Smooth muscle cell (in vitro differentiated cells): ENCODE measurements at regions not wholly inside any gene's neighbourhood (a gene's known extent, or its start where the extent isn't known, plus 50 kb on each side); places are given as distances from the start of the nearest gene placed in this dataset.

Source experiments
- DNase-seq: peaks from one replicate; lab custom pipeline; 2025; ENCODE audit not compliant: unreplicated experiment; lab: John Stamatoyannopoulos, UW
- H2AFZ ChIP-seq: fragments of 200-600 bp; sonication (generic); 2 replicates; pipeline ENCODE4 v1.6.0; 2016; ENCODE audit warnings: antibody characterized with exemption, low read depth, mild to moderate bottlenecking
- H3F3A ChIP-seq: fragments of 200-600 bp; sonication (generic); 2 replicates; pipeline ENCODE4 v1.6.0; 2017; ENCODE audit warnings: antibody characterized with exemption, low read depth
- H3K27ac ChIP-seq: fragments of 200-600 bp; sonication (generic); 2 replicates; pipeline ENCODE4 v1.5.1; 2016; ENCODE audit warnings: low read depth, mild to moderate bottlenecking
- H3K27me3 ChIP-seq: fragments of 200-600 bp; sonication (generic); 2 replicates; pipeline ENCODE4 v1.6.1; 2016; ENCODE audit warnings: low read depth, mild to moderate bottlenecking
- H3K36me3 ChIP-seq: fragments of 200-600 bp; sonication (generic); 2 replicates; pipeline ENCODE4 v1.5.1; 2016; ENCODE audit warnings: low read depth
- H3K4me1 ChIP-seq: fragments of 200-600 bp; sonication (generic); 2 replicates; pipeline ENCODE4 v1.5.1; 2016; ENCODE audit warnings: low read depth
- H3K4me2 ChIP-seq: fragments of 200-600 bp; sonication (generic); 2 replicates; pipeline ENCODE4 v1.6.0; 2016; ENCODE audit warnings: mild to moderate bottlenecking
- H3K4me3 ChIP-seq: fragments of 200-600 bp; sonication (generic); 2 replicates; pipeline ENCODE4 v1.5.1; 2016; ENCODE audit warnings: mild to moderate bottlenecking
- H3K79me2 ChIP-seq: fragments of 200-600 bp; sonication (generic); 2 replicates; pipeline ENCODE4 v1.6.0; 2016; ENCODE audit warnings: low read depth, mild to moderate bottlenecking
- H3K9ac ChIP-seq: fragments of 200-600 bp; sonication (generic); 2 replicates; pipeline ENCODE4 v1.6.0; 2016; ENCODE audit warnings: low read depth
- H3K9me3 ChIP-seq: fragments of 200-600 bp; sonication (generic); replicated peaks from 2 replicates; pipeline ENCODE4 v1.5.1; 2016; ENCODE audit warnings: low read depth
- H4K20me1 ChIP-seq: fragments of 200-600 bp; sonication (generic); 2 replicates; pipeline ENCODE4 v1.6.0; 2016; ENCODE audit warnings: low read depth
- CTCF ChIP-seq: fragments of 200-600 bp; sonication (generic); IDR thresholded peaks from 2 replicates; pipeline ENCODE4 v1.5.1; 2017; ENCODE audit warnings: borderline replicate concordance, mild to moderate bottlenecking, antibody characterized with exemption; ENCODE audit not compliant: insufficient read depth, poor library complexity, severe bottlenecking
- WGBS: methylation state at CpG from one replicate; pipeline ENCODE4 v1.1.7; 2016; ENCODE audit warnings: low lambda C conversion rate; 5-methylcytosine and 5-hydroxymethylcytosine counted together

- H3K79me2 ChIP-seq: no peaks in the 10 kb centered on the region
- TF ChIP-seq CTCF: no peak
- WGBS: 83% methylated on average over 2 of the region's 2 CpGs
- DNase-seq: no peak
- H3K9ac ChIP-seq: no peak overlapping the region
- no peaks in the 10 kb centered on the region for H3K27me3 ChIP-seq
- no peaks in the 10 kb centered on the region for H3K9me3 ChIP-seq
- no peak overlapping the region for H2AFZ ChIP-seq
- no peaks in the 10 kb centered on the region for H3F3A ChIP-seq
- H3K4me1 ChIP-seq: no peaks in the 10 kb centered on the region
- H3K4me3 ChIP-seq: no peak overlapping the region
- H3K27ac ChIP-seq: no peak overlapping the region
- H4K20me1 ChIP-seq: no peaks in the 10 kb centered on the region
- H3K36me3 ChIP-seq: no peaks in the 10 kb centered on the region
- H3K4me2 ChIP-seq: no peak overlapping the region
These were observed 211.2 kb upstream of the ZP4 start for GRCh38 chr1:238101923-238102322.

- H3K36me3 ChIP-seq: no peaks in the 10 kb centered on the region
- H3K27me3 ChIP-seq: no peaks in the 10 kb centered on the region
- no peaks in the 10 kb centered on the region for H3K4me1 ChIP-seq
- no peak for DNase-seq
- H3K79me2 ChIP-seq: no peaks in the 10 kb centered on the region
- no peaks in the 10 kb centered on the region for H3K9me3 ChIP-seq
- no peak overlapping the region for H3K27ac ChIP-seq
- H2AFZ ChIP-seq: no peak overlapping the region
- TF ChIP-seq CTCF: no peak
- H3K4me2 ChIP-seq: no peak overlapping the region
- no peaks in the 10 kb centered on the region for H3F3A ChIP-seq
- WGBS: 93% methylated on average over 2 of the region's 2 CpGs
- H4K20me1 ChIP-seq: no peaks in the 10 kb centered on the region
- no peak overlapping the region for H3K9ac ChIP-seq
- H3K4me3 ChIP-seq: no peak overlapping the region
These were observed 209.1 kb upstream of the ZP4 start for GRCh38 chr1:238099871-238100270.

- H3K27me3 ChIP-seq: no peaks in the 10 kb centered on the region
- H3K27ac ChIP-seq: no peak overlapping the region
- no peak overlapping the region for H3K4me3 ChIP-seq
- H3K4me1 ChIP-seq: no peaks in the 10 kb centered on the region
- H4K20me1 ChIP-seq: no peaks in the 10 kb centered on the region
- H3K79me2 ChIP-seq: no peaks in the 10 kb centered on the region
- H2AFZ ChIP-seq: no peak overlapping the region
- H3F3A ChIP-seq: no peaks in the 10 kb centered on the region
- no peak overlapping the region for H3K4me2 ChIP-seq
- H3K36me3 ChIP-seq: no peaks in the 10 kb centered on the region
- no peak for DNase-seq
- no peak for TF ChIP-seq CTCF
- H3K9ac ChIP-seq: no peak overlapping the region
- no peaks in the 10 kb centered on the region for H3K9me3 ChIP-seq
These were observed 198.9 kb upstream of the ZP4 start for GRCh38 chr1:238089615-238090014.

- WGBS: 67% methylated on average over 4 of the region's 4 CpGs
- DNase-seq: no peak
- no peak overlapping the region for H3K4me3 ChIP-seq
These were observed 198.0 kb upstream of the ZP4 start for GRCh38 chr1:238088560-238089290.

More at GRCh38 chr1:238088560-238089290, 198.0 kb upstream of the ZP4 start:
- Histone ChIP-seq H3K9ac (no peak overlapping the region), H3K9me3 (no peaks in the 10 kb centered on the region), H3K27me3 (no peaks in the 10 kb centered on the region), H3F3A (no peaks in the 10 kb centered on the region), H3K4me2 (no peak overlapping the region), H3K27ac (no peak overlapping the region), H3K36me3 (no peaks in the 10 kb centered on the region), H4K20me1 (no peaks in the 10 kb centered on the region), H3K4me1 (no peaks in the 10 kb centered on the region), H3K79me2 (no peaks in the 10 kb centered on the region), H2AFZ (no peak overlapping the region)
- TF ChIP-seq CTCF: no peak
